ENCODE measurements at regions not wholly inside any gene's neighbourhood (a gene's known extent, or its start where the extent isn't known, plus 50 kb on each side); places are given as distances from the start of the nearest gene placed in this dataset.

GRCh38 chr4:4717692-4718091 is 141.8 kb upstream of the MSX1 start:
- ATAC-seq (no peak), DNase-seq (ENCODE audit: low spot score) (no peak)
- Mint-ChIP-seq H3K4me1 (ENCODE audit: low read depth in 2 of 2) (no peaks in the 10 kb centered on the region), H3K4me3 (no peak overlapping the region), H3K36me3 (no peaks in the 10 kb centered on the region), H3K9me3 (no peaks in the 10 kb centered on the region), H3K27ac (no peak overlapping the region), H3K27me3 (no peaks in the 10 kb centered on the region)

DNA sequence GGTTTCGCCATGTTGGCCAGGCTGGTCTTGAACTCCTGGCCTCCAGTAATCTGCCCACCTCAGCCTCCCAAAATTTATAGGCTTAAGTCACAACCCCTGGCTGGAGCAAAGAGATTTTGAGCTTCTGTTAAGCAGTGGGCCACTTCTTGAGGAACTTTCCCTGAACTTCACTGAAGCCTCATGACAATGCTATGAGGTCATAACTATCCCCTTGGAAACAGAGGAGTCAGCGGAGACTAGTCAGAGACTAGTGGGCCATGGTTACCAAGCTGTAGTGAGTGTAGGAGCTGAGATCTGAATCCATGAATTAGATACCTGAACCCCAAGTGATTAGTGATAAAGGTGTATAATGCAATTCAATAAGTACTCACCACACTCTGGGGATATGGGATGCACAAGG is 145.1 kb upstream of the MSX1 start:
- no peaks in the 10 kb centered on the region for H3K27me3 Mint-ChIP-seq
- H3K4me3 Mint-ChIP-seq, result no peak overlapping the region
- no peak for DNase-seq (ENCODE audit: low spot score)
- no peaks in the 10 kb centered on the region for H3K9me3 Mint-ChIP-seq
- ATAC-seq, result no peak
- no peaks in the 10 kb centered on the region for H3K4me1 Mint-ChIP-seq (ENCODE audit: low read depth in 2 of 2)
- no peak overlapping the region for H3K27ac Mint-ChIP-seq
- no peaks in the 10 kb centered on the region for H3K36me3 Mint-ChIP-seq

DNA sequence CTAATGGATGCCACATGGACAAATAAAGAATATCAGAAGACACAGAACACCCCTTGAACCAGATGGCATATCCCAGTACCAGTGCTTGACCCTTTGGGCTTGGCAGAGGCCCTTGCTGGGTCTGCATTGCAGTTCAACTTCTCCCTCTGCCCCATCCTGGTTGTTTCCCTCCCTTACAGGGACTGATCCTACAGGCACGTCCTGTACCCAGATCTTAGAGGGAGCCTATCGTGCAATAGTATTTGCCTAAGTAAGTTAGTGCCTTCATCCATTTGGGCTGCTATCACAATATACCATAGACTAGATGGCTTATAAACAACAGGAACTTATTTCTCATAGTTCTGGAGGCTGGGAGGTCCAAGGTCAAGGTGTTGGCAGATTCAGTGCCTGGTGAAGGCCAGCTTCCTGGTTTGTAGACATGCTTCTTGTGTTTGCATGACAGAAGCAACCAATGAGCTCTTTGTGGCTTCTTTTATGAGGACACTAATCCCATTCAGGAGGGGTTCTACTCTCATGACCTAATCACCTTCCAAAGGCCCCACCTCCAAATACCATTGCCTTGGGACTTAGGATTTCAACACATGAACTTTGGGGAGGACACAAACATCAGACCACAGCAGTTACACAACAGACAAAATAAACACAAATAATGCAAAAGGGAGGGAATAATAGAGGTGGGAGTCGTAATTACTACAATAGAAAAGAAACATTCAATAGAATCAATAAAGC is 146.5 kb upstream of the MSX1 start:
- no peaks in the 10 kb centered on the region for H3K4me1 Mint-ChIP-seq (ENCODE audit: low read depth in 2 of 2)
- H3K9me3 Mint-ChIP-seq, result no peaks in the 10 kb centered on the region
- DNase-seq (ENCODE audit: low spot score), result no peak
- peaks cover 4% of the 10 kb centered on the region for H3K36me3 Mint-ChIP-seq
- no peak for ATAC-seq
- no peak overlapping the region for H3K4me3 Mint-ChIP-seq
- H3K27ac Mint-ChIP-seq, result no peak overlapping the region
- H3K27me3 Mint-ChIP-seq, result no peaks in the 10 kb centered on the region

DNA sequence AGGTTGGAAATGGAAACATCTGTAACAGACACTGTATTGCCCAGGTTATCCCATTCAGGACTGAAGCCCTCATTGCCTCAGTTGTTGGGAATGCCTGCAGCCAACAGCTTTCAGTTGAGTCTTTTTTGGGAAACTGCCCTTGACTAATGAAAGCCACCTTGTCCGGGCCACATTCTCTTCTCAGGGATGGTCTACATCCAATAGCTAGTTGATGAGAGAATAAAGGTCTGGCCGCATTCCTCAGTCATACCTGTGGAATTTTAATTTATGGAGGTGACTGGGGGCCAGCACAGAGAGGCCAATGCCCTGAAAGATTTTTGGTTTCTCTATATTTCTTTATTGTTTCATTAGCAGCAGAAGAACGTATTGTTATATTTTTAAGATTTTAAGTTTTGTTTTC is 147.6 kb upstream of the MSX1 start:
- DNase-seq (ENCODE audit: low spot score) (no peak), ATAC-seq (no peak)
- H3K36me3 Mint-ChIP-seq, result peaks cover 4% of the 10 kb centered on the region
- no peaks in the 10 kb centered on the region for H3K9me3 Mint-ChIP-seq
- no peaks in the 10 kb centered on the region for H3K4me1 Mint-ChIP-seq (ENCODE audit: low read depth in 2 of 2)
- no peaks in the 10 kb centered on the region for H3K27me3 Mint-ChIP-seq
- H3K4me3 Mint-ChIP-seq, result no peak overlapping the region
- H3K27ac Mint-ChIP-seq, result no peak overlapping the region

- peaks cover 4% of the 10 kb centered on the region for H3K36me3 Mint-ChIP-seq
- no peaks in the 10 kb centered on the region for H3K9me3 Mint-ChIP-seq
- H3K27me3 Mint-ChIP-seq, result no peaks in the 10 kb centered on the region
- ATAC-seq (no peak), DNase-seq (ENCODE audit: low spot score) (no peak)
- H3K4me3 Mint-ChIP-seq, result no peak overlapping the region
- H3K4me1 Mint-ChIP-seq (ENCODE audit: low read depth in 2 of 2), result no peaks in the 10 kb centered on the region
- H3K27ac Mint-ChIP-seq, result no peak overlapping the region
Observed at GRCh38 chr4:4709736-4710135, 149.7 kb upstream of the MSX1 start.

DNA sequence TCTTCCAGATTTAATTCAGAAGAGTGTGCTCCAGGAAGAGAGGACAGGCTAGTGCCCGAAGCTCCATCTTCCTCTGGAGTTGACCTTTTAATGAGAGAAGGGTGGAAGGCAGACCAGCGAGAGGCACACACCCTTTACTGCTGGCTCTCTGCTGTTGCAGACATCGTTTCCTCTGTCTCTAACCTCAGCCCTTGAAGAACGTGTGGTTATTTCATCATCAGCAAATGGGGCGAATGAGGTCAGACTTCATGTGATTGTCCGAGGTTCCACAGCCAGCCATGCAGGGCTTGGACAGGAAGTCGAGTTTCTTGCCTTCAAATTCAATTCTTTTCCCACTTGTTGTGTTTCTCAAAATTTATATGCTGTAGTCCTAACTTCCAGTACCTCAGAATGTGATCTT is 155.2 kb upstream of the MSX1 start:
- Mint-ChIP-seq H3K36me3 (peaks cover 4% of the 10 kb centered on the region), H3K27me3 (no peaks in the 10 kb centered on the region), H3K4me1 (ENCODE audit: low read depth in 2 of 2) (peaks cover 2 to 9% of the 10 kb centered on the region in 2 donors), H3K4me3 (no peak overlapping the region), H3K9me3 (no peaks in the 10 kb centered on the region), H3K27ac (no peak overlapping the region)
- peak; percentile 58 to 62 for ATAC-seq
- no peak for DNase-seq (ENCODE audit: low spot score)

DNA sequence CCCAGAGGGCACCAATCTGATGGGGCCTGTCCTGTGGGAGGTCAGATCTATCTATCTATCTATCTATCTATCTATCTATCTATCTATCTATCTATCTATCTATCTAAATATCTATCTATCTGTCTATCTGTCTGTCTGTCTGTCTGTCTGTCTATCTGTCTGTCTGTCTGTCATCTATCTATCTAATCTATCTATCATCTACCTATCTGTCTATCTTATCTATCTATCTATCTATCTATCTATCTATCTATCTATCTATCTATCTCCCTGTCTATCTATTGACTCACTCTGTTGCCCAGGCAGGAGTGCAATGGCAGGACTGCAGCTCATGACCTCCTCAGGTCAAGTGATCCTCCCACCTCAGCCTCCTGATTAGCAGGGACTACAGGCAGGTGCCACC is 155.7 kb upstream of the STX18 start:
- ATAC-seq (no peak), DNase-seq (ENCODE audit: low spot score) (no peak)
- H3K27ac Mint-ChIP-seq, result no peak overlapping the region
- H3K4me1 Mint-ChIP-seq (ENCODE audit: low read depth in 2 of 2), result peaks cover 0 to 5% of the 10 kb centered on the region in 2 donors
- no peak overlapping the region for H3K4me3 Mint-ChIP-seq
- H3K27me3 Mint-ChIP-seq, result no peaks in the 10 kb centered on the region
- H3K36me3 Mint-ChIP-seq, result no peaks in the 10 kb centered on the region
- H3K9me3 Mint-ChIP-seq, result no peaks in the 10 kb centered on the region

- no peaks in the 10 kb centered on the region for H3K36me3 Mint-ChIP-seq
- H3K27me3 Mint-ChIP-seq, result no peaks in the 10 kb centered on the region
- no peak for ATAC-seq
- peaks cover 0 to 5% of the 10 kb centered on the region in 2 donors for H3K4me1 Mint-ChIP-seq (ENCODE audit: low read depth in 2 of 2)
- no peaks in the 10 kb centered on the region for H3K9me3 Mint-ChIP-seq
- H3K4me3 Mint-ChIP-seq, result no peak overlapping the region
- DNase-seq (ENCODE audit: low spot score), result no peak
- H3K27ac Mint-ChIP-seq, result no peak overlapping the region
Observed at GRCh38 chr4:4696530-4696929, 154.7 kb upstream of the STX18 start.

DNA sequence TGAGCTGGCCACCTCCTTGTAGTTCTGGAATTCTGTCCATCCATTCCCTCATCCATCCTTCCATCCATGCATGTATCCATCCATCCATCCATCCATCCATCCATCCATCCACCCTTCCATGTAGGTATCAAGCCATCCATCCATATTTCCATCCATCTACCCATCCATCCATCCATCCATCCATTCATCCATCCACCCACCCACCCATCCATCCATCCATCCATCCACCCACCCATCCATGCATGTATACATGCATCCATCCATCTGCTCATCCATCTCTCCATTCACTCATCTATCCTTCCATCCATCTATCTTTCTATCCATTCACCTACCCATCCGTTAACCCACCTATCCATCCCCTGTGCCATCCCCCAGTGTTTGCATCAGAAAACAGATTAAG is 153.6 kb upstream of the STX18 start:
- ATAC-seq (no peak), DNase-seq (ENCODE audit: low spot score) (no peak)
- no peaks in the 10 kb centered on the region for H3K9me3 Mint-ChIP-seq
- no peaks in the 10 kb centered on the region for H3K36me3 Mint-ChIP-seq
- no peaks in the 10 kb centered on the region for H3K27me3 Mint-ChIP-seq
- H3K4me1 Mint-ChIP-seq (ENCODE audit: low read depth in 2 of 2), result peaks cover 0 to 5% of the 10 kb centered on the region in 2 donors
- H3K4me3 Mint-ChIP-seq, result no peak overlapping the region
- H3K27ac Mint-ChIP-seq, result no peak overlapping the region

DNA sequence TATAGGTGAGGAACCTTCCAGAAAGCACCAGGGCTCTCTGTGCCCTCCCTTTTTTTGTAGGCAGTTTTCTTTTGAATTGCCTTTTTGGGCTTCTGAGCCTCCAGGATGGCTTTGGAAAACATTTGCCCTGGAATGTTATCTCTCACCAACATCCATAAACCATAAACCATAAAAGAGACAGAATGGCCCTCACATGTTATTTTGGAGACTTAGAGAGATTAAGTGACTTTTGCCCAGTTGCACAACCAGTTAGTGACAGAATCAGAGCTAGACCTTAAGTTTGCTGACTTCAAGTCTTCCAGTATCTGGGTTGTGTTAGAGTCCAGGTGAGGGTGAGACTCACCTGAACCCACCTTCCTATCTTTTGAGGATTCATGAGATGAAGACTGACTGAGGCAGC is 153.0 kb upstream of the STX18 start:
- H3K9me3 Mint-ChIP-seq, result no peaks in the 10 kb centered on the region
- ATAC-seq, result no peak
- H3K4me1 Mint-ChIP-seq (ENCODE audit: low read depth in 2 of 2), result peaks cover 0 to 8% of the 10 kb centered on the region in 2 donors
- H3K27ac Mint-ChIP-seq, result no peak overlapping the region
- H3K4me3 Mint-ChIP-seq, result no peak overlapping the region
- H3K36me3 Mint-ChIP-seq, result no peaks in the 10 kb centered on the region
- H3K27me3 Mint-ChIP-seq, result no peaks in the 10 kb centered on the region
- DNase-seq (ENCODE audit: low spot score), result no peak

- H3K27me3 Mint-ChIP-seq, result no peaks in the 10 kb centered on the region
- no peak for ATAC-seq
Observed at GRCh38 chr4:4694296-4694772, 152.5 kb upstream of the STX18 start.

GRCh38 chr4:4693755-4694295 is 152.0 kb upstream of the STX18 start:
- no peak for ATAC-seq
- no peaks in the 10 kb centered on the region for H3K36me3 Mint-ChIP-seq

More at GRCh38 chr4:4694296-4694772, 152.5 kb upstream of the STX18 start:
- no peak for DNase-seq (ENCODE audit: low spot score)
- no peak overlapping the region for H3K27ac Mint-ChIP-seq
- H3K9me3 Mint-ChIP-seq, result no peaks in the 10 kb centered on the region
- no peaks in the 10 kb centered on the region for H3K36me3 Mint-ChIP-seq
- H3K4me3 Mint-ChIP-seq, result no peak overlapping the region
- H3K4me1 Mint-ChIP-seq (ENCODE audit: low read depth in 2 of 2), result peaks cover 0 to 13% of the 10 kb centered on the region in 2 donors

DNA sequence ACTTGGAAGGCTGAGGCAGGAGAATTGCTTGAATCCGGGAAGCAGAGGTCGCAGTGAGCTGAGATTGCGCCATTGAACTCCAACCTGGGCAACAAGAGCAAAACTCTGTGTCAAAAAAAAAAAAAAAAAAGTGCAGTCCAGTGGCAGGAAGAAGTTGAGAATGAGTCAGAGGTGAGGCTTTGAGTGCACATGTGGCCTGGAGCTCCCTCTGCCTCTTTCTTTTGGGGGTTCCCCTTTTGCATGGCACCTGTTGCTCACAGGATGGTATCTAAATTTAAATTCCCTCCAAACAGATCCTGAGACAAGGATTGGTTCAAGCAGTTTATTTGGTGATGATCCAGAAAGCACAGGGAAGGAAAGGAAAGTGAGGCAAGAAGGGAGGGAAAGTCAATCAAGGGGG is 151.4 kb upstream of the STX18 start:
- peak in 1 of 2 donors; percentile 41 for ATAC-seq
- Mint-ChIP-seq H3K4me3 (no peak overlapping the region), H3K27me3 (no peaks in the 10 kb centered on the region), H3K27ac (no peak overlapping the region), H3K9me3 (no peaks in the 10 kb centered on the region), H3K36me3 (no peaks in the 10 kb centered on the region), H3K4me1 (ENCODE audit: low read depth in 2 of 2) (peaks cover 0 to 15% of the 10 kb centered on the region in 2 donors)
- DNase-seq (ENCODE audit: low spot score), result no peak

More at GRCh38 chr4:4693755-4694295, 152.0 kb upstream of the STX18 start:
- no peaks in the 10 kb centered on the region for H3K9me3 Mint-ChIP-seq
- DNase-seq (ENCODE audit: low spot score), result no peak
- no peak overlapping the region for H3K4me3 Mint-ChIP-seq
- no peaks in the 10 kb centered on the region for H3K27me3 Mint-ChIP-seq
- H3K4me1 Mint-ChIP-seq (ENCODE audit: low read depth in 2 of 2), result peaks cover 0 to 15% of the 10 kb centered on the region in 2 donors
- no peak overlapping the region for H3K27ac Mint-ChIP-seq

DNA sequence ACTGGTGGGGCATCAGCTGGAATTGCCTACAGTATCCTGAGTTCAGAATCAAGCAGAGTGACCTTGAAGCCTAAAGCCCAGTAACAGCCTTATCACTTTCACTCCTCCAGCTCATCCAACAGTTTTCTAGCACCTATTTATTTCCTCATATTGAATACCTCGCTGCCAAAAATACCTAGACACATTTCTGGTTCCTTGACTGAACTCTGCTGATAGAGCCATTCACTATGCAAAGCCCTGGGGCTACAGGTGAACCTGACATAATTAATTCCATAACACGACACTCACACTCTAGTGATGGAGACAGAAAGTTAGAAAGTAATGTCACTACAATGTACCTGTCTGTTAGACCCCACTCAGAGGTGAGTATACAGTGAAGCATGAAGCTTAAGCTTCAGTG is 149.0 kb upstream of the STX18 start:
- H3K4me3 Mint-ChIP-seq, result no peak overlapping the region
- no peaks in the 10 kb centered on the region for H3K9me3 Mint-ChIP-seq
- no peaks in the 10 kb centered on the region for H3K36me3 Mint-ChIP-seq
- peaks cover 0 to 15% of the 10 kb centered on the region in 2 donors for H3K4me1 Mint-ChIP-seq (ENCODE audit: low read depth in 2 of 2)
- H3K27me3 Mint-ChIP-seq, result no peaks in the 10 kb centered on the region
- DNase-seq (ENCODE audit: low spot score), result no peak
- no peak overlapping the region for H3K27ac Mint-ChIP-seq
- no peak for ATAC-seq

Data from natural killer cell treated with Interleukin-12 subunit alpha and Interleukin-12 subunit beta and Interleukin-15 and Interleukin-18, amount 100 ng/mL, for 72 hours (primary cell).